NCI-H2227 (cell line): ENCODE measurements at regions not wholly inside any gene's neighbourhood (a gene's known extent, or its start where the extent isn't known, plus 50 kb on each side); places are given as distances from the start of the nearest gene placed in this dataset.

Experiments used
- DNase-seq: peaks from one replicate; lab custom pipeline; 2025; ENCODE audit not compliant: unreplicated experiment; lab: John Stamatoyannopoulos, UW

DNA sequence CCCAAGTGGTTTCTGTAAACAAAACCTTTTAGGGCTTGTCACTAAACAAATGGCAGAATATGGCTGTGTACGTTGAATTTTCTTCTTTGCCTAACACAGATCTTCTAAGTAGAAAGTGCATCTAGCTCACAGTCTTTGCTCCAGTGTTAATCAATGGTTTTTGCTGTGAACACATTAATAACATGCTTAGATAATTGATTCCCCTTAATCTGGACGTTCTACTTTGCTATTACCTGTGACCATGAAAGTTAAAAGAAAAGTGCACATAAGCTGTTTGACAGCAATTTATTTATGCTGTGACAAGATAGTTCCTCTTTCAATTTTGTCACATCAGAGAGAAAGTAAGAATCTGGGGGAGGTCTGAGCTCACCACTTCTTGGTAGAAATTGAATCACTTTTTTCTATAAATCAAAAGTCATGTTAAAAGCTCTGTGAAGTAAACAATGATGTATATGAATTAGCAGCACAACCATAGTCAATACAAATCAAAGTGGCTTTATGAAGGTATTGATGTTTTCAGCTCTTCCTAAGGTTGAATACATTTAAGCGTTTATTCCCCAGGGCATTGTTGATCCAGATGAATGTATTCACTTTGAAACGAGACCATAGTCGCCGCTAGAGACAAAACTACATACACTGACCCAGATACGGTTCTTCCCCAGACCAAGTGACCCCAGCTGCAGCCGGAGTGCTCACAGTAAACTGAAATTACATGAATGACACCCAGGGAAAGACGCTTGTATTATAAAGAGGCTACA lies 174.6 kb upstream of the ZNF608 start:
- DNase-seq: no peak

DNA sequence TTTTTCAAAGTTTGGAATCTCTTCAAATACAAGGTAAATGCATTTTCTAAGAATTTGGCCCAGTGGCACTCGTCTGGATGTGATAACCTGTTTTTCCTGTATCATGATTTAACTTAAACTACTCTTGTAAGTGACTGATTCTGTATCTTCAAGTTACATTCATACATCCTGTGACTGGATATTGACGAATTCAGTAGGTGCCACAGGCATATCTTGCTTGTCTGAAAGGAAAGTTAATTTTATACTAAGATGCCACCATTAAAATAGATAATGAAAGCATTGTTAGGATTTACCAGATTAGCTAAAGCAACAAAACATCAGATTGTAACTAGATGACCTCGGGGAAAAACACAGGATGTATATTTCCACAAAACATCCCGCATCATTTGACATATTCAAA lies 175.3 kb upstream of the ZNF608 start:
- no peak for DNase-seq

DNA sequence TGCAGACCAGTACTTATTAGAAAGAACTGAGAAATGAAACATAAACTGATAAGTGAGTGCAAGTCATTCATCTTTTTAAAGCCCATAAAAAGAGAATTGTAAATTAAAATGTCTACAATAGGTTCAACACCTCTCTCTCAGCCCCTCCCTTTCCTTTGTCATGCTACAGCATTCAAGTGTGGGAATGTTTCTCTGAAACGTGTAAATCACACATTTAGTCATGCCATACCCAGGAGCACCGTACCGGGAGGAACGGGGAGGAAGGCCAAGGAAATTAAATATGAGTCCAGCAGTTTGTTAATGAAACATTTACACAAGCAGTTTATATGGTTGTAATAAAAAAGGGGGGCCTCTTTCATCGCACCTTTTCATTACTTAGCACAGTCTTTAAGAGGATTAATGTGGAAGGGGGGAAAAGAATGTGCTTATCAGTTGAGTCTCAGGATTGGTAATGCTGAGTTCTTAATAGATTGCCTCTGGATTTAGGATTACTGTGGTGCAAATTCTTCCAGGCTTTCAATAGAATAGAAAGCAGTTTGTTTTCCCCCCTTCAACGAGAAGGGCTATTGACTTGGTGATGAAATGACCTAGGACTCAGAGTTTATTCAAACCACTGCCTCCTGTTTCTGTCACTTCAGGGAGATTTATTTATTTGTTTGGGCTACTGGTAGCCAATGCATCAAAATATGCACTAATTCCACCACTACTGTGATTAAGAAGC lies 176.0 kb upstream of the ZNF608 start:
- no peak for DNase-seq

DNA sequence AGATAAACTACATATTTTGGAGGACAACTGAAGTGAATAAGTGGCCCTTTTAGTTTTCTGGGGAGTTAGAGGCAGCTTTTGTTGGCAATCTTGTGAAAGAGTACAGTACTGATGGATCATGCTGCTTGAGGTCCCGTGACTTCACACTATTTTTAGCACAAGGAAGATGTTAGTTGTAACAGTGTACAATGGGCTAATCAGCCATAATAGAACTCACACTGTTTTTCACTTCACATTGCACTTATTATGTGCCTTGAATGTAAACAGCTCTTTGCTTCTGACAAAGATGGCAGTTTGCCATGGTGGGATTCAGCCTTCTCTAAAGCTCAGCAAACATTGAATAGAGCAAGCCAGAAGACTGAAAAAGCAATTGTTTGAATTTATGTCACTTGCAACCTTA lies 176.7 kb upstream of the ZNF608 start:
- peak; percentile 68 for DNase-seq

DNA sequence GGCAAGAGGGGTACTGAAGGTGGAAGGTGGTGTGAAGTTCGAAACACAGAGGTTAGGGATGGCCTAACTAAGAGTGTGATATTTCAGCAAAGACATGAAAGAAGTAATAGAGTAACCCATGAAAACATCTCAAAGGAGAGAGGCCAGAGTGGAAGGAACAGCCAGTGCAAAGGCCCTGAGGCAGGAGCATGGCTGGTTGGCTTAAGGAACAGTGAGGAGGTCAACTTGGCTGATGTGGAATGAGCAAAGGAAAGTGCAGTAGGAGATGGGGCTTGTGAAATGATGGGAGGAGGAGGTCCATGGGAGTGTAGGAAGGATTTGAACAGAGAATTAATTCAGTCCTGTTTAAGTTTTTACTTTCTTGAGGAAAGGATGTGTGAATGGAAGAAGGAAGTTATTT lies 178.3 kb upstream of the ZNF608 start:
- no peak for DNase-seq

DNA sequence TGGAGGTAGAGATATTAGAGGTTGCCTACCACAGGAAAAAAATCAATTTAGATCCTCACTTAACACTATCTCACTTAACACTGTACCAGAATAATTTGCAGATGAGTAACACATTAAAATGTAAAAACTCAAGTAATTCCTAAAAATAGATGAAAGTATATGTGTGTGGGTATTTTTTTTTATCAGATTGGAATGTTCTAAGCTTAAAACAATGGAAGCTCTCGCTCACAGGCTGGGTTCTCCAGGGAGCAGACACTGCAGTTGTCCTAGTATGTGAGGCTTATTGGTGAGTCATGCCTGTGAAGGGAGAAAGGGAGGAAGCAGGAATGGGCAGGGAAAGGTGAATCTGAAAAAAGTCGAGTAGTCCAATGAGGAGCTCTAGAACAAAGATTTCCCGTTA lies 181.3 kb upstream of the ZNF608 start:
- no peak for DNase-seq

DNA sequence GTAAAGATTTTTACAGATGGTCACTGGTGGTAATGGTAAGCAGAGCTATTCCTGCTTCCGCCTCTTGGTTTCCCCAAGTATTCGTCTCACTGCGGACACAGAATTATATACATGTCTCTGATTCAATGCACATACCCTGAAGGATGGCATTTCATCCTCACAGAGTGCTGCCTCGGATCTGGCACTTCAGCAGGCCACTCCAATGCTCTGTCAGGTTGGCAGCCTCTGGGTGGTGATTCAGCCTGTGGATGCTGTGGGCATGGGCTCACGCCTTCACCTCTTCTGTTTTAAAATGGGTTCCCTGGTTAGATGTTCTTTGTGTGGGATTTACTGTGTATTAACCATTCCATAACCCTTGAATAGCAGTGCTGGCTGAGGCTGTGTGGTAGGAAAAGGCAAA lies 182.6 kb upstream of the ZNF608 start:
- DNase-seq: no peak

DNA sequence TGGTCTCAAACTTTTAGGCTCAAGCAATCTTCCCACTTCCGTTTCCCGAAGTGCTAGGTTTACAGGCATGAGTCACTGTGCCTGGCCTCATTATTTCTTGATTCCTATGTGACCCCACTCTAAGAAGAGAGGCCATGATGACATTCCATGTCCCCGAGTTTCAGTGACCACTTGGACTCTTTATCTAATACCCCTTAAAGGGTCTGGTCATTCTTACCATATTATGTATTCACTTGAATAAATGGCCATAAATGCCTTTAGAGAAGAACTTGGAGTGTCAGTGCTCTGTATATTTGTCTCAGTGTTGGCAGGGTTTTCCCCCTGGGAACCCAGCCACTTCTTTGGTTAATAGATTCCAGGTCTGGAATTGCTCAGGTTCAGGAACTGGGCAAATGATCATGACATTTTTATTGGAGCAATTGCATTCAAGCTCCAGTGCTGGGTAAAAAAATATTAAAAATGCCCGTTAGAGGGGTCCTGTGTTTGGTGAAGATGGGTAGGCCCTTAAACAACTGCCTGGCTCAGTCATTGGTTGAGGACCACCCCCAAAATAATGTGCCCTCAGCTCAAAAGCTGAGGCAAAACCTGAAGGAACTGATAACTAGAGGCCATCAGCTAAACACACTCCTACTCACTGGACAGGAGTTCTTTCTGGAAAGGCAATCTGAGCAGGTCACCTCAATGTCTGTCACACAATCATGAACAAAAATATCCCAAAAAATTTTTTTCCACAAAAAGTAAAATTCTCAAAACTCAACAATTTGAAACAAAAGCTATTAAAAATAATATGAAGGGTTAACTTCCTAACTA lies 186.6 kb upstream of the ZNF608 start:
- DNase-seq: no peak

DNA sequence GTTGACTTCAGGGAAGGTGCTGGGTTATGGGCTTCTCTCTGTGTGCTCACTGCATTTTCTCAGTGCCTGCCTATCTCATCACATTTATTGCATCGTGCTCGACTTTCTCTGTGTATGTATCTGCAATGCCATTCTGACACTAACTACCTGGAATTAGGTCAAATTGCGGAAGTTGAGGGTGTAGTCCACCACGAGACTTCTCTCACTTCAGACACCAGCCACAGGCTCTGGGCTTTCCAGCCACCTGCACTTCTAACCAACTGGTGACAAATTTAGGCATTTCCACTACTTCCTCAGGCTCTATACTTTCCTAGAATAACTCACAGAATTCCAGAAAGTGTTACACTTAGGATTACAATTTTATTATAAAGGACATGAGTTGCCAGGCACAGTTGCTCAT lies 188.6 kb upstream of the ZNF608 start:
- no peak for DNase-seq

DNA sequence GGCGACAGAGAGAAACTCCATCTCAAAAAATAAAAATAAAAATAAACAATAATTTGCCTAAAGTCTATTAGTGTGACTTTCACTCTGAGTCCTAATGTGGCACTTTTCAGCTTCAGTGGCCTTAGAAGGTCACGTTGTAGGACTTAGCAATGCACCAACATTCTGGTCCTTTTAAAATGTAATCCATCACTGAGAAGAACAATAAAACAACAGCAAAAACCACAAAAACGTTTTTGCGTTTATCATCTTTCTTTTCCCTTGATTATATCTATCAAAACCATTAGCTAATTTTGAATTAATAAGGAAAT lies 190.1 kb upstream of the ZNF608 start:
- no peak for DNase-seq

DNA sequence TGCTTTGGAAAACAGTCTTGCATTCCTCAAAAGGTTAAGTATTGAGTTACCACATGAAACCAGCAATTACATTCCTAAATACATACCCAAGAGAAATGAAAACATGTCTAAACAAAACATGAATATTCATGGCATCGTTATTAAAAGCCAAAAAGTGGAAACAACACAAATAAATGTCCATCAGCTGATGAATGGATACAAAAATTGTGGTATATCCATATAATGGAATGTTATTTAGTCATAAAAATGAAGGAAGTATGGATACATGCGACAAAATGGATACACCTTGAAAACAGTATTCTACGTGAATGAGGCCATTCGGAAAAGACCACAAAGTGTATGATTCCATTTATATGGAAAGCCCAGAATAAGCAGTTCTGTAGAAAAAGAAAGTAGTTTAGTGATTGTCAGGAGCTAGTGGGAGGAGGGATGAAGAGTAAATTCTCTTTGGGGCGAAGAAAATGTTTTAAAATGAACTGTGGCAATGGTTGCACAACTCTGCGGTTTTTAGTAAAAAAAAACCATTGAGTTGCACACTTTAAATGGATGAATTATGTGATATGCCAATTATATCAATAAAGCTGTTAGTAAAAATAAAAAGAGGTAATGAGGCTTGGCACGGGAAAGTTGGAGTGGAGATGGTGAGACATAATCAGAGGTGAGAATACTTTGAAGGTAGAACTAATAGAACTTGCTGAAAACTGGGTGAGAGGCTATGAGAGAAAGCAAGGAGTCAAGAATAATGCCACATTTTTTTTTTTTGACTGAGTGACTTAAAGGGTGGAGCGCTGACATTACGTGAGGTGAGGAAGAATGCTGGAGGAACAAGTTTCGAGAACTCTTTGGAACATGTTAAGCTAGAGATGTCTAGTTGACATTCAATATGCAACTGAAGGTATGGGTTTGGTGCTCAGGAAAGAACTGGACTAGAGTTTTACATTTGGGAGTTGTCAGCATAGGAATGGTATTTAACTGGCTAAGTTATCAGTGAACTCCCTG lies 194.9 kb upstream of the ZNF608 start:
- no peak for DNase-seq

DNA sequence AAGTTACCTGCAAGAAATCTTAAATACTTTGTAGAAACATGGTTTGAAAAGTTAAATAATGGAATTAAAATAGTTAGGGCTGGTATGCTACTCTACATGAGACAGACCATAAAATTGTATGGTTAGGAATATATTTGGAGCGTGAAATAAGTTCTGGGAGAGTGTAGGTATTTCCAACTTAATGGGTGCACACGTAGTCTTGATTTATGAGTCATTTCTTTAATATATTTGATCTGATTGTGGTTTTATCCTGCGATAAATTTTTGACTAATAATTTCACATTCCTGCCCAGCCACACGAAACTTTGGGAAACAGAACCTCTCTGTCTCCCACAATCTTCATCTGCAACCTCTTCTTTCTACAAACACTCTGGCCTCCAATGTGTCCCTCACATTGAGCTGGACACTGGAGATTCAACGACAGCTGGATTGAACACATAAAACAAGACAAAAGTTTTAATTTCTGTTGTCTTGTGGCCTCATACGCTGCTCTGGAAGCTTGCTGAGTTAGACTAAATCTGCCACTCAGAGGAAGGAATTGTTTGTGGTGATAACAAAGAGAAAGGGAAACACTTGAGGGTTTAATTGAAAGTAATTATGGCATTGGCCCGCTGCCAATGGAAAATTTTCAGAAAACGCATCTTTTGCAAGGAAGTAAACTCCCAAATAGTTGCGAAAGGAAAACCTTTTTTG lies 201.8 kb upstream of the ZNF608 start:
- DNase-seq: peak; percentile 31

DNA sequence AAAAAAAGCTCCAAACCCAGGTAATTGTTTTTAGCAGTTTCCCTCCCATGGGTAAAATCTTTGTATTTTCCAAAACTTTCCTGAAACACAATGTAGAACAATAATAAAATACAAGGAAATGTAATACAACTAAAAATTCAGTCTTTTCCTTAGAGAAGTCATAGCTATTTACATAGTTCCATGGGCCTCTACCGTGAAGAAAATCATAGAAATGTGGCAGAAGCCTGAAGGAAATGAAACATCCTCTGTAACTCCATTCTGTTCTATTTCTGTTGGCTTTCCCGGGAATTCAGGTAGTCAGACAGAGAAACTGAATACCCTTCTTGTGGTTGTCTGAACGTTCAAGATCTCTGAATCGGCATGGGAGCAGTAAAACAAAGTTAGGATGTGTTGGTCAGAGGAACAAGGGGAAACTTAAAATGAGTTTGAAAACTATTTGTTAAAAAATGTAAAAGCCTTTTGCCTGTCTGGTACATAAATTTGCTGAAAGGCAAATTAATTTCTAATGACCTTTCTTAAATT lies 202.4 kb upstream of the ZNF608 start:
- no peak for DNase-seq

DNA sequence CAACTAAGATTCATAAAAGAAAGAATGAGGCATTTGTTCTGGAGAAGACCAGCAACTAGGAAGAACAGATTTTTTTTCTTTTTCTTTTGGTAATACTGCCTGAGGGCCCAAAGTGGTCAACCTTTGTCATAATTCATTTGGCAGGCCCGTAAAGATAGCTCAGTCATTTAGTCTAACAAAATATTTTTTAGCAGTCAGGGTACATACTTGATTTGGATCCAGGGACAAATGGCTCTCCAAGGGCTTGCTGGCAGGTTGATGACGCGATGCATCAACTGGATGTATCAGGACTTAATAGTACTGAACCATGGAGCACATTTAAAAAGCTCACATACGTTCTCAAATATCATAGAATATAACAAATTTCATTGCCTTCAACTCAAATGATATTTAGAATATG lies 203.4 kb upstream of the ZNF608 start:
- DNase-seq: no peak

DNA sequence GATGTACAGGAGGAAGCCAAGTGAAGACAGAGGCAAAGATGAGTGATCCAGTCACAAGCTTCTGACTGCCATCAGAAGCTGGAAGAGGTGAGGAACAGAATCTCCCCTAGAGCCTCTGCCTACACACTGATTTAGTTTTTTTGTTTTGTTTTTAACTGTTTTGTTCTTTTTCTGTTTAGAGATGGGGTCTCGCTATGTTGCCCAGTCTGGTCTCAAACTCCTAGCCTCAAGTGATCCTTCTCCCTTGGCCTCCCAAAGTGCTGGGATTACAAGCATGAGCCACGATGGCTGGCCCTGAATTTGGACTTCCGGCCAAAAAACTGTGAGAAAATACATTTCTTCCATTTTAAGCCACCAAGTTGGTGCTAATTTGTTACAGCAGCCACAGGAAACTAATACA lies 204.7 kb upstream of the ZNF608 start:
- no peak for DNase-seq

DNA sequence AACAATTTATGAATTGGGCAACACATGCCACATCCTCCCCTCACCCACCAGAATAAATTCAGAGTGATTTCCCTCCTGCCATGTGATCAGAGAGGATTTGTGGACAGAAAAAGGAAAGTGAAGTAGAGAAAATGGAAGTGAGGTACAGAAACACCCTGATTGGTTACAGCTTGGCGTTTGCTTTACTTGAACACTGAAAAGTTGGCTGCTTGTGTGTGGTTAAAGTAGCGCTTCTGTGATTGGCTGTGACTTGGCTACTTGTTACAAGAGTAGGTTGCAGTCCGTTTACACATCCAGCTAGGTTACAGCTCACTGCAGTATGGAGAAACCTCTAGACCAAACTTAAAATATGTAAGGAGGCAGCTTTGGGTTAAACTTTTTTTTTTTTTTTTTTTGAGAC lies 205.2 kb upstream of the ZNF608 start:
- no peak for DNase-seq

DNA sequence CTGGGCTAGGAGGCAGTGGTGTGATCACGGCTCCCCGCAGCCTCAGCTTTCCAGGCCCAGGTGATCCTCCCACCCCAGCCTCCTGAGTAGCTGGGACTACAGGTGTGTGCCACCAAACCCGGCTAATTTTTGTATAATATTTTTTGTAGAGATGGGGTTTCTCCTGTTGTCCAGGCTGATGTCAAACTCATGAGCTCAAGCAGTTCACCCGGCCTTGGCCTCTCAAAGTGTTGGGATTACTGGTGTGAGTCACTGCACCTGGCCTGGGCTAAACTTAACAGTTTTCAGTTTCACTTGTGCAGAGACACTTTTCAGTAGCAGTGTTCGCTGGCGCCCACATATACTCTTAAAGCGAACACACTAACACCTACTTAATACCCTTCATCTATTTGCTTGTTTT lies 205.6 kb upstream of the ZNF608 start:
- DNase-seq: no peak

DNA sequence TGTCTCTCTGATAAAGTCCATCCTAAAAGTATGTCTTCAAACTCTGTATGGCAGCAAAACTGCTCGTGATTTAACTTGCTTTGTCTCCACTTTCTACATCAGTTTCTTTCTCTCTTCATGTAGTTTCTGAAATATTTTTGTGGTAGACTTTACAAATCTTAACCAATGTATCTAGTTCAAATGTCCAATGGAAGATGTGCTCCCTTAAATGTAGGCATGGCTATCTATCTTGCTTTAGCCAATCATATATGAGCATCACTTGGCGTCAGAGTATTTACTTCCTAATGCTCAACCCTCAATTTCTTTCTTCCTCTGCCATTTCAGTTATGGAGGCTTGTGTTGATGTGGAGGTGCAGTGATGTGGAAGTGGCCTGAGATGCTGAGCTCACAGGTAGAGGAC lies 206.1 kb upstream of the ZNF608 start:
- DNase-seq: no peak

DNA sequence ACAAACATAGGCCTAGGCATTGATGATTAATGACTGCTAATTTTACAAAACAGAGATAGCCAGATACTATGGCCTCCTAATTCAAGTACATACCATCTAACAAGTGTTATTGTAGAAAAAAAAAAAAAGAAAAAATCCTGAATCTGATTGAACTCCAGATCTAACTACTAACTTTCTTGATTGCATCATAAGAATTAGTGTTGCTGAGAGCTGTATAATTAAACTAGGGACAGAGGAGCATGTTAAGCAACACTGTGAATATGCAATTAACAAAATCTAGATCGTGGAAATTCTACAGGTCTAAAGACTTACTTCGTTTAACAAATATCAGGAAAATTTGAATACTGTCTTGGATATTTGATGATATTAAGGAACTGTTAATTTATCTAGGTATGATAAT lies 208.3 kb upstream of the ZNF608 start:
- DNase-seq: no peak

DNA sequence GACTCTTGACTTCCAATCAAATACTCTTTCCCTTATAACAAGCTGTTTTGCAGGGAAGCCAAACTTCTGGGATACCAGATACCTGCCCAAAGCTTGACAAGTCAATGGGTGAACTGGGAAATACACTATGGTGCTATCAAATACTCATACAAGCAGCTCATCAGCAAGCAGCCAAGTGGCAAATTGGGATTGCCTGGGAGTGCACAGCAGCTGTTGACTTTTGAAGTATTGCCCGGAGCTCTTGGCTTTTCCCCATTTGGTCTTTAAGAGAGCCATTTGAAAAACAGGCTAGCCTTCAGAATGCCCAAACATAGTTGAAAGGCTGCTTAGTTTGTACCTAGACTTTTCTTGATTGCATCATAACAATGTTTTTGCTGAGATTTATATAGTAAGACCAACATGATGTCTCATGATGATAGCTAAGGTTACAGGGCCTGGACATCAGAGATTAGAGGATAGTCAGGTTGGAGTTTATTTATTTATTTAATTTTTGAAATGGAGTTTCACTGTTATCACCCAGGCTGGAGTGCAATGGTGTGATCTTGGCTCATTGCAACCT lies 210.1 kb upstream of the ZNF608 start:
- no peak for DNase-seq
